ENCODE measurements at regions not wholly inside any gene's neighbourhood (a gene's known extent, or its start where the extent isn't known, plus 50 kb on each side); places are given as distances from the start of the nearest gene placed in this dataset.

DNA sequence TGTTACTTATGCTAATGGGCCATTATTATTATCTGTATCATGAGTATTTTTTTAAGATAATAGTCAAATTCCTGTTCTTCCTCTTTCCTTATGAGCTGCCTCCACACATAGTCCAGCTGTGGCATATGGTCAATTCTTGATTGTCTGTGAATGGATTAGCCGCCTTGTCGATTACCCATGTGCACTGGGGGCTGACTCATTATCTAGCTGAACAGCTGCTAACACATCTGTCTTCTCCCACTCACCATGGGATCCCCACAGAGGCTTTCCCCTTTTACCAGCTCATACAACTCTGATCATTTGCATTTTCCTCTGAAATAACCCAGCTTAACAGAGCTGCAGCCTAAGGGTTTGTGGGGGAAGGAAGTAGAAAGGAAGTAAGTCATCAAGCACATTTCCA lies 915.0 kb downstream of the CDH11 start:
- DNase-seq: no peak

DNA sequence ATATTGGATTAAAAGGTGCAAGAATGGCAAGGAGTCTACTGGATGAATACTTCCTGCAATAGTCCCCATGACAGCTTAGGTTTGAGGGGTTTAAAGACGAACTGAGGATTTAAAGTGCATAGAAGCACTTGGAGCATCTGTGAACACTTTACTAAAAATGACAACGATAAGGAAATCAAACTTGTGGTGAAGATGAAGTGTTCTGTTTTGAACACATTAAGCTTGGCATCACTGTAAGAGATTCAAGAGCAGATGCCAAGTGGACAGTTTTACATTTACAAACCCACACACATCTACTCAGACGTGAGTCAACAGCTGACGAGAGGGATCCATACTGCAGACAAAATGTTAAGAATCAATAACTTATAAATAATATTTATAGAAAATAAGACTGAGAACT lies 918.7 kb downstream of the CDH11 start:
- DNase-seq: no peak

DNA sequence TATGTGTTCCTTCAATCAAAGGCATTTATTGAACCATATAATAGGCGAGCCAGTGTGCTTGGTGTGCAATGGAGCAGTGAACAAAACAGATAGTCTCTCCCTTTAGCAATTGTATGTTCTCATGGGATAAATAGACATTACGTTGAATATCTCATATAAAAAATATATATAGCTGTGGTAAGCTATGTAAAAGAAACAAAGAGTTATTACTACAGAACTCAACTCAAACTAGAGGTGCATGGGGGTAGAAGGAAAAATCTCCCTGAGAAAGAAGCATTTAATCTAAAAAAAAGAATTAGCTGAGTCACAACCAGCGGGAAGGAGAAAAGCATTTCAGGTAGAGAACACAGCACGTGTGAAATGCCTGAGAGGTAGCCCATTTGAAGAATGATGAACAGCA lies 919.3 kb downstream of the CDH11 start:
- DNase-seq: no peak

DNA sequence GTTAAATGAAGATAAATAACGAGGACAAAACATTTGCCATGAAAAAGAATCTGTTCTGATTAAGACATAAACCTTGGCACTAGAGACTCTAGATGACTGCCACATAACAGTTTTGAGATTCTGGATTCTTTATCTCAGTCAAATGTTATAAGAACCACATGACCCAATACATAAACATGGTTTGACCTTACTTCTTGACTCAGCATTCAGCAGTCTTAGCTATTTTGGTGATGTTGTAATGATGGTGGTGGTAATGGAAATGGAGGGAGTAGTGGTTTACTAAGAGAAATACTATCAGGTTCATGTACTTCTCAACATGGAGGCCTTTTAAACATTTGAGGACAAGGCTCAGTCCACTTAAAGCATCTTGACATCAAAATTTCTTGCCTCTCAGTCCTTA lies 925.4 kb downstream of the CDH11 start:
- no peak for DNase-seq

DNA sequence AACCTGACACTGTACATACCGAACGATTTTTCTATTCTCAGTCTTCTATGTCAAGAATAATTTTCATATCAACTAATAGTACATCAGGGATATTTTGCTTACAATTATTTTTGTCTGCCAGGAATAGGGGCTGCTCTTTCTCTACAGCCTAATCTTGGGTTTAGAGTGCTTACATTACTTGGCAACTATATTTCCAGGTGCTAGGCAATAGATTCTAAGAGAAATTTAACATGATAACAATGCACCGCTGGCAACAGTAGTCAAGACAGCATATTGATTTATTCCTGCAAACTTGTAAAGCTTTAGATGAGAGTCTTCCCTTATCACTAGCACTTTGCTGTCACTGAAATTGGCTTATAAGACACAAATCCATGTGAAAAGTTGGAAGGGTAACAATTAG lies 935.9 kb downstream of the CDH11 start:
- no peak for DNase-seq

DNA sequence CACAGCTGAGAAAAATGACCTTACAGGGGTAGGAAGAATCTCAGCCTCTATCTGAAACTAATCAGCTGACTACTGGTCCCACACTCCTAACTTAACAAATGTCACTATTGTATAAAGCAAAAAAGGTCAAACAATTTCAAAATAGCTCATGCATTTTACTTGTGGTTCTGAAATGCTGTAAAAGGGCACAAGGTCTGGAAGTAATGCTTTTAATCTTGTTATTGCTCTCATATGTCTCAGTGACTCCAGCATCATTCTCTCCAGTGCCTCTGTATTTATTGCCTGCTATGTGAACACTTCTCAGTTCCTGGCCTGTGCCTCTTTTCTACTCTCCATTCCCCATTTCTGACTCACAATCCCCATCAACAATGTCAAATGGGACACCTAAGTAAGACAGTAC lies 937.7 kb downstream of the CDH11 start:
- DNase-seq: no peak

DNA sequence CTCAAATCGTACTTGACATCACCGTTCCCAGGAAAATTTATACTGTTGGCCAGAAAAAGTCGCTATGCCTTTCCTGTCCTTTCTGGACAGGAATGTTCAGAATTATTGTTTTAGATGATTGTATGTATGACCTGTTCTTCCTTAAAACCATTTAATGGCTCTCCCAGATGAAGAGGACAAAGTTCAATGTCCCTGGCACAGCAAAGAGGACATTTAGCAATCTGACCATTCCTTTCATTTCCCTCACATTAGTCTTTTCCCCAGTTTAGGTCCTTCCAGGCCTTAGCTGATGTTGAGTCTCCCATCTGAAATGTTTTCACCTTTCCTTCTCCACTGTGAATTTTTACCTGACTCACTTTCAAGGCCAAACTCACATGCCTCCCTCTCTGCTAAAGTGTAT lies 938.9 kb downstream of the CDH11 start:
- DNase-seq: no peak

DNA sequence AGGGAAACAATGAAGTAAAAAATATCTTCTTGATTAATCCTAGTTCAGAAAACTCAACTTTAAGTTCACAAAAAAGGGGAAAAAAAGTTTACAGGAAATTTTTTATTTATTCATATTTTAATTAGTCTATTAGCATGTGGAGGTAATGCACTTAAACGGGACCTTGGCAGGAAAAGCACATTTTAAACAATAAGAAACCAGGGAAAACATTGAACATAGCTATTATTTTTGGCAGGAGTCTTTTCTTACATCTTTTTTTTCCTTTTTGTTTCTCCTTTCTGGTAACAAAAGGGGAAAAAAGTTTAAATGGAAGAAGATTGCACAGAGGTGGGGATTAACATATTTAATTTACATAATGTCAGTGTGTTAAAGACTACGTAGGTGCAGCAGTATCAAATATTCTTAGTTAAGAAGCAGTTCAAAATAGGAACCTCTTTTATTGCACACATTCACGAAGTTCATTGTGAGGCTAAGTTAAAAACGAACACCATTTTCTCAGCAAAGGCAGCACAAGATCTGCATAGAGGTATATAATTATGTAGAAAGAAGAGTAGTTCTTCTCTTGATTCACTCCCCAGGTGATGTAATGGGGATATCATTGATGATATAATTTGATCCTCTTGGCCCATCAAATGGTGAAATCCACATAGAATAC lies 940.5 kb downstream of the CDH11 start:
- no peak for DNase-seq

DNA sequence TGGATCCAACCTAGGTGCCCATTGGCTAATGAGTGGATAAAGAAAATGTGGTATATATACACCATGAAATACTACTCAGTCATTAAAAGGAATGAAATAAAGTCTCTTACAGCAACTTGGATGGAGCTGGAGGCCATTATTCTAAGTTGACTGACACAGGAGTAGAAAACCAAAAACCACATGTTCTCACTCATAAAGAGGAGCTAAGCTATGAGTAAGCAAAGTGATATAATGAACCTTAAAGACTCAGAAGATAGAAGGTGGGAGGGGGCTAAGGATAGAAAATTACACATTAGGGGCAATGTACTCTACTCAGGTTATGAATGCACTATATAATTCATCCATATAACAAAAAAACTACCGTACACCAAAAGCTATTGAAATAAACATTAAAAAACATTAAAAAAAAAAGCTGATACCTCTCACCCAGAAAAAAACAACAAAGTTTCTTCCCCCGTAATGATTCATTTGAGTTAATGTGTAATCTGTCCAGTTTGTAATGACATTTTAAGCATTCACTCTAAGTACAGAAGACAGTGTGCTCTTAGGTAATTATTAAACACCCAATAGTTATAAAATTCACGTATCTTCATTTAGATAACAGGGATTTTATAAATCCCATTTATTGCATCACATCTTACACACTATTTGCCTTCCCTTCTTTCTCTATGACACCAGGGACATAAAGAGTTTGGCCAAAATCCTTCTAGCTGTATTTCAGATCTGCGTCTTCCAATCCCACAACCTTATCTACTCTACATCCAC lies 941.5 kb downstream of the CDH11 start:
- no peak for DNase-seq

DNA sequence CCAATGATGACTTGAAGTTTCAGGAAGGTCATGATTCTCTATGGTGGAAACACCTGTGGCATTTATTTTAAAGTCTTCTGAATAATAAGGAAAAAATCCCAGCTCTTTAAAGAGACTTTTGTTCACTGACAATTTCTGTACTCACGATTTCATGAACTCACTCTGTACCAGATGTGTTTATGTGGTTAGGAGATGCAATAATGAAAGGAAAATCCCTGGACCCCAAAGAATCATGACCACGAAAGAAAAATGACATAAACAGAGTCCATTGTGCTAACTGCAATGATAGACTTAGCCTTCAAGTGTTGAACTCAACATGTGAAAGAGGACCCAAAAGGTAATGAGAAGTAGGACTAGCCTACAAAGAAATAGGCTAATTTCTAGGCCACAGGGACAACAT lies 947.5 kb downstream of the CDH11 start:
- DNase-seq: no peak

DNA sequence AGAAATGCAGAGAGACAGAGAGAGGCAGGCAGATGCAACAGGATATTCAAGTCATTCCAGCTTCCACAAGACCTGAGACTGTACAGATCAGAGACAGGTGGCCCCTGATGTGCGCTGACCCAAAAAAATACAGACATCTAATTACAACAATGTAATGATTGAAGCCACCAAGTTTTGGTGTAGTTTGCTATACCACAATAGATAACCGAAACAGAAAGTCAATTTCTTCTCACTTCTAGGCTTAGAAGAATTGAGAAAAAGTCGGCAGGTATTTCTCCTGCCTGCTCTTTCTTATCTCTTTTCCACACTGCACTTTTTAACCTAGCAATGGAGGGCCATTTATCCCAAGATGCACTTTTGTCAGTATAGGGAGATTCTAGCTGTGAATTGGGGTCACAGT lies 949.2 kb downstream of the CDH11 start:
- DNase-seq: no peak

DNA sequence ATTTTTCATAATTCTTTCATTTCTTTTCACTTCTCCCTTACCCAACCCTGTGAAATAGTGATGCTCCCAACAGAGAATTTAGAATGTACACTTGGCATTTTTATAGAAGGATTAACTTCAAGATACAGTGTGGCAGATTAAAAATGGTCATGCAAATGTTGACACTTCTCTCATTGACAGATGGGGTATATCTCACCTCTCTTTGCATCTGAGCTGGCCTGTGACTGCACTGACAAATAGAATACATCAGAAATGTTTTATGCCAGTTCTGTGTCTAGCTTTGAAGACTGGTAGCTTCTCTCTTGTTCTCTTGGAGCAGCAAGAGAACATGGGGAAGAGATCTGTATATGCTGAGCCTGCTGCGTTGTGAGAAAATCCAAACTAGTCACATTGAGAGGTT lies 949.6 kb downstream of the CDH11 start:
- DNase-seq: no peak

DNA sequence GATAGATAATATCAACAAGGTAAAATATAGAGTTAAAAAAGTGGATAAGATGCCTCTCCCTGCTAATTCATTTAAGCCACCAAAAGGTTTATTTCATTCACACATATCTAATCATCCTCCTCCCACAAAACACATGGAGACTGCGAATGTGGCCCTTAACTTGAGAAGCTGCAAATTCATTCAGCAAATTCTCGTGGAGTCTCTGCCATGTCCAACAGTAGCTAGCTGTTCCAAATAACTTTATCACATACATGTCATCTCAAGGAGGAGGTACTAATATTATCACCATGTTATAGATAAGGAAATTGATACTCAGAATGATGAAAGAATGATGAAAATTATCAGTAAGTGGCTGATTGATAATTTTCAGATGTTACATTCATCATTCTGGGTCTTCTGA lies 950.2 kb downstream of the CDH11 start:
- DNase-seq: no peak

DNA sequence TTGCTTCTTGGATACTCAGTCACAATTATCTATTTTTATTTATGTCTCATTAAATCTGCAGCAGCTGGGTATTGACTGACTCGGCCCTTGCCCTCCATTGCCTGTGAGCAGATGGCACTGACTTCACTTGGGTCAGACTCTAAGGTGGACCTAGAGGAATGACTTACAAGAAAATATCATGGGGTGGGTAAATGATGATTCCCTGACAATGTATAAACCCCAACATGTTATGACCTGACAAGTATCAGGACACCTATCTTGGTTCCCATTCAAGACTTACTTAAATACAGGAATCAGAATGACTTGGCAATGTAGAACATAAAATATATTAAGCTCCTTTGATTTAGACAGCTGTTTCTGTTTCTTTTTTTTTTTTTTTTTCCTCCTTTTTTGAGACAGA lies 953.5 kb downstream of the CDH11 start:
- DNase-seq: no peak

DNA sequence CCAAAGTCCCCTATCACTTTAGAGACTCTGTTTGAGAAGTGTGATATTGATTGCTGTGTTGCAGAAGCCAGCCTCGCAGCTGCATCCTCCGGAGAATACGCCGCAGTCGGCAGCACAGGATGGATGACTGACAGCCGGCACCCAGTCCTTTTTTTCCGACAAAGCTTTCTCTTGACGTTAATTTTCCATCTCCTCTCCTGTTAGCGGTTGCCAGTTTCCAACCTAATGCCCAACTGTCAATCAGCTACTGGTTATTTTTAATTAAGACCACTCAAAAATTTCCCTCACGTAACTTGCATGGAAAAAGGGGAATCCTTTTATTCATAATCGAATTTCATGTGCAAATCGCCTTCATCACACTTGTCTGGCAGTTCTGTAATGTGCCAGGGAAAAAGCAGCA lies 953.9 kb downstream of the CDH11 start:
- DNase-seq: no peak

DNA sequence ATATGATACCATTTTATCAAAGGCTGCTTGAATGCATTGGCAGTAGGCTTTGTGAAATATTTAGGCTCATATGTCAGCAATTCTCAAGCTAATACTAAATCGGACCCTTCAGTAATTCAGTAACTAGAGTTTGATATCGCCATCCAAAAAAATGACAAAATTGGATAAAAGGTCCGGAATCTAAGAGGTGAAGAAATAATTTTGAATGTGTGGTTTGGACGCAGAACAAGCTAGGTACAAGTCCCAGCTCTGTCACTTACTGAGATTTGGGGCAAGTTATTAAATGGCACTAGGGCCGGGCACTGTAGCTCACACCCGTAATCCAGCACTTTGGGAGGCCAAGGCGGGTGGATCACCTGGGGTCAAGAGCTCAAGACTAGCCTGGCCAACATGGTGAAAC lies 956.5 kb downstream of the CDH11 start:
- DNase-seq: no peak

DNA sequence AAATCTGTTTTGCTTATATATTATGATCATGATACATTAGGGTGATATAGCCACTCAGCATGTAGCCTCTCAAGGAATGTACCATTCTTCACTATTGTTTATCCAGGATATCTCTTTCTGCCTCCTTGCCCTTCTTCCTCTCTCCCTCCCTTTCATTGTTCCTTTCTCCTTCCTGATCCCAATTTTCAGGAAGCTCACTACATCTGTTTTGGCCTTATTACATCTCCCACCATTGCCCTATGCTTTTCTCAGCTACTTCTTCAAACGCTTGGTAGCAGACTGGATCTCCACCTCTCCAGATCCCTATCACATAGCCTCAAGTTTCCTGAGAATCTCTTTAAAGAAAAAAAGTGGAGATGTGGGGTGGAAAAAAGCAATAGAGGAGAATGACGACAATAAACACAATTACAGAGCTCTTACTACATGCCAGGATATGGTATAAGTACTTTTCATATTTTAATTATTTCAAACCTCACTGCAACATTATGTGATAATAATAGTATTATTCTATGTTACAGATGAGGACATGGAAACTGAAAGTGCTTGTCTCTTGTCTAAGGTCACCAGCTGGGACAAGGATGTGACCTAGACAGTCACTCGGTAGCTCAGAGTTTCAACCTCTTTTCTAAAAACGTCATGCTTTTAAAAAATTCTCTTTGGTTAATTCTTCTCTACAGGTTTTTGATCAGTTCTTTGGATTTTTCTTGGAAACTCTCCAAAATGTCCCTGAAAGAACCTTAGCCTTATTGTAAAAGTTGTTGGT lies 959.1 kb downstream of the CDH11 start:
- DNase-seq: no peak

DNA sequence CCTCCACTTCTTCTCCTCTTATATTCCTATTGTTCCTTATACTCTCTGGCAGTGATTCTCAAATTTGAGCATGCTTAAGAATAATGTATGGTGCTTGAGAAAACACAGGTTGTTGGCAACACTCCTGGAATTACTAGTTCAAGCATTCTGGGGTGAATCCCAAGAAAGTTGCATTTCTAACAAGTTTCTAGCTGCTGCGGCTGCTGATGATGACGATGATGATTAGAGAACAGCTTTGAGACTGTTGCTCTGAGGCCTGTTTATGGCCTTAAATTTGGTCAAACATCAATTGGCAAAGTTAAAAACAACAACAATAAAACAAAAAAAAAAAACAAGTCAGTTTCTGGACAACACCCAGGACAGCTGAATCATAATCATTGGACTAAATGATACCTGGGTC lies 961.9 kb downstream of the CDH11 start:
- DNase-seq: no peak

DNA sequence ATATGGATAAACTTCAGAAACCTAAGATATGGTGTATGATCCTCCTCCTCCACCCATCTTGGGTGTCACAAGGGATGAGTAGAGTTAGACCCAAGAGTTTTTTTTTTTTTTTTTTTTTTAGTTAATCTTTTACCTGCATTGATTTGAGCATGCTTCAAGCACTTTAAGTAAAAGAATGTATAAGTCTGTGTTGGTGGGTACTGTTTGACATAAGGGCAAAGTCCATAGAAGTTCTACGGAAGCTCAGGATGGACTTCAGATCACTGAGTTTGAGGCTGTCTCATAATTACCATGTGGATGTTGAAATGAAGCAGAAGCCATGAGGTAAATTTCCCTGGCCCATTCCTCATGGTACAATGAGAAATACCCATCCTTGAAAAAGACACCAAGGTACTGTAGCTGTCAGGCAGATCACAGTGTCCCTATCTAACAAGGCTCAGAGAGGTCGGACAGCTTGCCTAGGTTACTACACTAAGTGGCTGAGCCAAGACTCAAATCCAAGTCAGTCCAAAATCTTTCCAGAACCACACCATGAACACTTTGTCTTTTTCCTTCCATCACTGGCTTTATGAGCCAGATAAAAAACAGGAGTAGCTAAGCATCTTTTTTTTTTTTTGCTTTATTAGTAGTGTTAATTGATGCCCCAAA lies 962.8 kb downstream of the CDH11 start:
- DNase-seq: no peak

DNA sequence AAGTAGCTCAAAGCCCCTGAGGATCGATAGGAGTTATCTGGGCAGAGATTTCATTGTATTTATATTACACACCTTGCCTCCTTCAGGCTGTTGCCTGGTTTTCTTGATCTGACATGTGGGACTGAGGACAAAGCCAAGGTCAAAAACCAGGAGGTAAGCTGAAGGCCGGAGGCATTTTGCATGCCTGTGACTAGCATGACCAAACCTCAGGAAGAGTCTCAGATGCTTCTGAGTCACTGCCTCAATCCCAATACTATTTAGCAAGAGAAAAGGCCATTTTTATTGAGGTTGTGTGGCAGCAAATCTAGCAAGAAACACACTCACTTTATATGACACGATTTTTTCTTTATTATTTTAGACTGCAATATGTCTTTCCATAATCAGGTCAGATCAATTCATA lies 968.1 kb downstream of the CDH11 start:
- DNase-seq: no peak

DNA sequence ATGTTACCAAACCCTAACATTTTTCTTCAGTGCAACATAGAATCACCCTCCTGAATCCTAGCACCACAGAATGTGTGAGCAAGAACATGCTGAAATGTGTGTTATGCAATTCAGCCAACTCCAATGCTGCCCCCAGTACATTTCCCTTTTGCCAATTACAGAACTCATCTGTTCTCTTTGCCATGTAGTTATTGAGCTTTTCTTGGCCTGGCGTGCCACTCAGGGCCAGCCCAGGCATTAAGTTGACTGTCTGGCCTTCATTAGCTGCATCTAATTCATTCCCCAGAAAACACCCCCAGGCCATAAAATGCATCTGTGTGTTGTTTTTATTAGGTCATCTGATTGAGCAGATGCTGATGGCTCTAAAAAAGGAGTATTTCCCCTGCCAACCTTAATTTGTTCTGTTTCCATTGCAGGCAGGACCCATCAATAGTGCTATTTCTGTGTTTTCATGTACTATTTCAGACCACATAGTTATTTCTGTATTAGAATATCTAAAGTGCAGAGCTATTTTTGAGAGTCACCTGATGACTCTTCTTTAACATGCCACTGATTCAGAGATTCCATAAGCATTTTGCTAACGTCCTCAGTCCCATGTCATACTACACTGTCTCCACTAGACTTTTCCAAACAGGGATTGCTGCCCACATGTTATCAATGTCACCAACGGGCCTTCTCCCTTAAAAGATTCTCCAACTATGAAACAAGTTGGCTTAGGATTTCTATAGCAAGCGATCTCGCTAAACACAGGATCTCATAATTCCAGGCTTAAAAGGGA lies 969.7 kb downstream of the CDH11 start:
- DNase-seq: no peak

DNA sequence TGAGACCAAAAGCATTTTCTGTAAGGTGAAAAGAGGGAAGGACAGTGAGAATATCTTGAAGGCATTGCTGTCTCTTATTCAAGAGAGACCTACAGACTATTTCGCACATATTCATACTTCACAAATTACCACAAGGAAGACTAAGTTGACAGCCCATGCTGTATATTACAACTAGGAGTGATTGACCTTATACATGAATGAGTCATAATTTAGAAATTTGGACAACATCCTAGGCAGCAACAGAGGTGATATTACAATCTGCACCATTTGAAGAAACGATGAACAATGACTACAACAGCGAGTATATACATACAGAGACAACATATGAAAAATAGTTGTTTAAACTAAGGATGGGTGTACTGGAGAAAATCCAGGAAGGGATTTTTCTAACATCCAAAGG lies 971.7 kb downstream of the CDH11 start:
- DNase-seq: no peak

DNA sequence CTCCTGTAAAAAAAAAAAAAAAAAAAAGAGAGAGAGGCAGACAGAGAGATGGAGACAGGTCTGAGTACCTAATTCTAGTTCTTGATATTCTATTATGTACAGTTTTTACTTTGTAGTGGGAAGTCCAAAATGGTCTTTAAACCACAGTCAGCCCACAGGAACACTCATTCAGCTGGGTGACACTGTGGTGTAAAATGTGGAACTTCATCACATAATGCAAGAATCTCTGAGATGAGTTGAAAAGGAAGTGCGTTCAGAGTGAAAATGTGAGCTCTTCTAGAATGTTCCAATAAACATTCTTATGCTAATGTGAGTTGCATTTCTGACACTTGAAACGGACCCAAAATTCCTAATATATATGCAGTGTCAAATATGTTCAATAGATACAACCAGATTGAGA lies 972.1 kb downstream of the CDH11 start:
- no peak for DNase-seq

Measured in NCI-H2029 treated with DMSO at 0.1 percent for 48 hours (cell line).